Activated effector memory CD4-positive, alpha-beta T cell treated with anti-CD3 and anti-CD28 coated beads, Interleukin-2, amount 50 U/mL, for 16 hours (primary cell): ENCODE measurements at regions not wholly inside any gene's neighbourhood (a gene's known extent, or its start where the extent isn't known, plus 50 kb on each side); places are given as distances from the start of the nearest gene placed in this dataset.
A peak's percentile ranks its signal among the peaks of the same experiment; 100 is the strongest.

Source experiments
- DNase-seq: peaks from one replicate; pipeline ENCODE4 v3.0.0-alpha.2; 2020

DNA sequence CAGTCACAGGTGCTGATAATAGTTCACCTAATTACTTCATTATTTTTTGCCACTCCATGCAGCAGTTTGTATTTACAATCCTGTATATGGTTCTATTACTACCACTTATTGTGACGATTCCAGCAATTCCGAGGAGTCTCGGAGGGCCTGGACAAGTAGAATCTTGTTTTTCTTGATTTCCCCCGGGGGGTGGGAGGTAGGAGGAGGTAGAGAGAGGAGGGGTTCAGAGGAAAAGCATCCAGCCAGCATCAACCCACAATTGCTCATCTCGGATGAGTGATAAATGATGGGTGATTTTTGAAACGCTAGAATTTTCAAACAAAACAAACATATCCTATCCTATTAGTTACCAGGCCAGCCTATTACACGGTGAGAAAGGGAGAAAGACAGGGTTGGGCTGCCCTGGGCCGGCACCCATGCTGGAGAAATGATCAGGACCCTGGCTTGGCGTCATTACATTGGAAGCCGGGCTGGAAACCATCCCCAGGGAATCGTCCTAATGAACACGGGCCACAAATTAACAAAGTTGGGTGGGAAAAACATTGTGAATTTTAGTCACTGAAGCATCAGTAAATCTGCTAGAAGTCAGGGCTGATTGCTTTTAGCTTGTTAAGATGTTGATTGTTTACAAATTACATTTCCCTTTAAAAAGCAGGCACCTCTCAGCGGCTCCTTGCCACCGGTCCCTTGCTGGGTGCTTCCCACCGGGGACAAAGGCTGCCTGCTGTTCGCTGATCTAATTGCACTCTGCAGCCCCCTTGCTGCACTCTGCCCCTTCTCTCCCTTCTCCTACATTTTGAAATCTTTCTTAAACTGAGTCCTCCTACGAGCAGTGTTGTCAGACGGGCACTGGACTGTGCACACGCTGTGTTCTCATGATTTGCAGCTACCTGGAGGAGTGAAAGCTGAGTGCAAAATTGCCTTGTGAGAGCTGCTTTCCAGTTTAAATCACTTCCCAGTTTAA lies 95.5 kb downstream of the FAM204A start:
- no peak for DNase-seq

DNA sequence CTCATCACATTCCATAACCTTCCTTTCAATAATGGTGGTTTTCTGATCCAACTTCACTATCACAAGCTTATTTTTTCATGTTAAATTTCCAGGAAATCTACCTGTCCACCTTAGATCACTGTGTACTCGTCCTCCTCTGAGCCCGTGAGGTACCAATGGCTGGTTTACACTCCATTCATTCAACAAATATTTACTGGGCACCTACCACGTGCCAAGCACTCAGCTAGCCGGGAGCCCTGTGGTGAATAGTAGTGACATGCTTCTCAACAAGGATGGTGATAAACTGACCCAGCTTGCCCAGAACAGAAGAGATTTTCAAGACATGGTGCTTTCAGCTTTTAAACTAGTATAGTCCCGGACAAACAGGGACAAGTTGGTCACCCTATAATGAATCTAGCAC lies 98.2 kb downstream of the FAM204A start:
- no peak for DNase-seq

DNA sequence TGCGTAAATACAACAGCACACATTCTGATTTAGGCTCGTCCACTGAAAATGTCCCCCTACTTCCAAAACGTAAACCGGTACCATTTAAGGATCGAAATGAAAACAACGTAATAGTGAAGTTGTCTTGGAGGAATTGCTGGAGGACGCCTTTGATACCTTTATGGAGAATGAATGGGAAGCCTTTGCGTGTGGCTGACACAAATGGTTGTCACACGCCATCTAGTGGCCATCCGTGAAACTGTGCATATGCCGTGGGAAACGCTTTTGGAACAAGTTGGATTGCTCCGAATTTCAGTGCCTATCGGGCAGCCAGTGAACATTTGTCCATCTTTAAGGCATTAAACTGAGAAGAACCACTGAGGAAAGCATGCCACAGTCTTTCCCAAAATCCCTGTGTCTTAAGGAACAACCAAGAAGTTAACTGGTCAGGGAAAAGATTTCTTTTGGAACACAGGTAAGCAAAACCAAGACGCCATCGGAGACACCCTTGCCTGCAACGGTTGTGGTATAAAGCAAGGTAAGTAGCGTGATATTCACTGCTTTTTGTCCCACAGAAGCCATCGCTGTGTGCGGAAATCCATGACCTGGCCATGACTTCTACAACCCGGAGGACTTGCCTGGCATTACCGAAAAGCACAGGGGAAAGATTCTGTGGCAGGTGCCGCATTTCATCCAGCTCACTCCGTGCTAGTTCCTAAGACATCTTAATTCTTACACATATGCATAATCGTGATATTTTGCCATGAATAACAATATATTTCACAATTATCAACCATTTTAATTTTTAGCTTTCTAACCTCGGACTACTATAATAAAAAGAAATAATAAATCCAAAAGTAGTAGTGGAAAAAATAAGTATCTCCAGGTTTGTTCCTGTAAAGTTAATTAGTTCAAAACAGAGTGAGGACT lies 100.6 kb downstream of the FAM204A start:
- peak; percentile 87 for DNase-seq

DNA sequence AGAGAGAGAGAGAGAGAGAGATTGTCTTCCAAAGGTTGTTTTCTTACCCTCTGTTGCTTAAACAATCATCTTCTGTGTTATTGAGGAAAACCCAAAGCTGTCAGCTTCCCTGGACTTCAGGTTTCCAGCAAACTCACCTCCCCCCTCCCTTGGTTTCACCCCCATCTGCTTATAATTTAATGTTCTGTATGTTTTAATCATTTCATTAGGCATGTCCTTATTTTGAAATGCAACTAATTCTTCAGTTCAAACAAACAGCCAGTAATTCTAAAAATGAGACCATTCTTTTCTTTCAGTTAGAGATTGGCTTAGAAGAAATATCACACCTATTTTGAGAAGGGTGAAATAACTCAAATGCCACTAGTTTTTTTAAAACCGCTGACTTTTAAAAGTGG lies 102.9 kb downstream of the FAM204A start:
- no peak for DNase-seq

DNA sequence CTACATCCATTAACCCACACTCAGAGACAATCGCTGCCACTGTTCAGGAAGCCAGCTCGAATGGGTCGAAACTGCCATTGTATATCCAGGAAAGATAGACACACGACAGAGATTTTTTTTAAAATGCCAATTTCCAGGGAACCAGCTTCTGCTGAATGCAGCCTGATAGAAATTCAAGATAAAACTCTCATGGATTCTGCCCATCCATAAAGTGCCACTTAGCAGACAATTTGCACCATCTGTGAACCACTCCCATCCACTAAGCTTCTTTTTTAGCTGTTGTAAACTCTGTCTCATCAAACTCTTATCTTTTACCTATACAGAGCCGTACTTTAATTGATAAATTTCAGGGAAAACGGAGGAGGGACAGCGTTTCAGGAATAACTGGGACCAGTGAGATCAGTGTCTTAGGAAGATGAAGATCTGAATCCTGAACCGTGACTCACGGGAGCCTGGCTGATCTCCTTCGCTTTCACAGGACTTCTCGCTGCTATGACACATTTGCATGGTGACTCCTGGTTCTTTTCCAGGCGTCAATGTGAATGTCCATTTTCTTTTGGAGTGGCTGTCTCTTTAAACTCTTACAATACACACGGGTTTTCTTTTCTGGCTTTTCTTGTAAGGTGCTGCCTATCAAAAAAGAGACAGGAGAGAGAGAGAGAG lies 103.4 kb downstream of the FAM204A start:
- no peak for DNase-seq

DNA sequence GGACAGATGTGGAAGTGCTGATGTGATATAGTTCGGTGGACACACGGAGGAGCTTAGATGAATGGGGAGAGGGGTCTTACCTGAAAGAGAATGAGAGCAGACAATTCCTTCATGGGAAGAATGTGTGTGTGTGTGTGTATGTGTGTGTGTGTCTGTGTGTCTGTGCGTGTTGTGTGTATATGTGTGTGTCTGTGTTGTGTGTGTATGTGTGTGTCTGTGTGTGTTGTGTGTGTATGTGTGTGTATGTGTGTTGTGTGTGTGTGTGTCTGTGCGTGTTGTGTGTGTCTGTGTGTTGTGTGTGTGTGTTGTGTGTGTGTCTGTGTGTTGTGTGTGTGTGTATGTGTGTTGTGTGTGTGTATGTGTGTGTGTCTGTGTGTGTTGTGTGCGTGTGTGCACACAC lies 104.2 kb downstream of the FAM204A start:
- no peak for DNase-seq

DNA sequence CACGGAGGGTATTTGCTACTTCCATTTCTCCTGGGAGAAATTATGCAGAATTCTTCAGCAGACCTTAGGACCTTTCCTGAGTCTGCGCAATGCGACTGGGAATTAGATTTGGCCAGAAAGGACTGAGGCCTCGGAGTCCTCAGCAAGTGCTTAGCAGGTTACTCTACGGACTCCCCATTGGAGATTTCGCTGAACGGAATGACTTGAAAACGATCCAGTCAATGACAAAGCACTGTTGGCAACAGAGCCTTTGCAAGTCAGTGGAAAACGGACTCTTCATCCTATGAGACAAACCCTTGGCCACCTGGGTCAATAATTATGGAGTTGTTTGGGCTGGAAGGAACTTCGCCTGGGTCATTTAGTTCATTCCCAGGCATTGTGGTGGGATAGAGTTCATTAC lies 107.4 kb downstream of the FAM204A start:
- DNase-seq, result no peak

DNA sequence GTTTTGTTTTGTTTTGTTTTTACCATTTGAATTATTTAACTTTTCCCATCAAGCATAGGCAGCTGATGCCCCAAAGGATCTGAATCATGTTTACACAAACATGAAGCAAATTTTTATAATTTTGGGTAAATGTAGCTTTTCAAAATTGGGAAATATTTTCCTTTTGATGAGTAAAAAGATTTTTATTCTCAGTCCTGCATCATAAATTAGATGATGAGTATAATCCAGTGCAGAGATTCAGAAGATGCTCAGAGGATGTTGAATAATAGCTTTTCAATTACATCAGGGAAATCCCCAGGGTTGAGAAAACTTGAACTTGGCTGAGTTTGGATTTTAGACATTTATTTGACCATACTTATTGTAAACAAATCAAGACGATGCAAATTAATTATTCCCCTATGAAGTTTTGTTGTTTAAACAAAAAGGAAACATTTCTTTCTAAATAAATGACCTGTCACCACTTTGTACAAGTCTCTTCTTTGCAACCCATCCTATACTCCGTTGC lies 121.7 kb downstream of the FAM204A start:
- DNase-seq, result no peak

DNA sequence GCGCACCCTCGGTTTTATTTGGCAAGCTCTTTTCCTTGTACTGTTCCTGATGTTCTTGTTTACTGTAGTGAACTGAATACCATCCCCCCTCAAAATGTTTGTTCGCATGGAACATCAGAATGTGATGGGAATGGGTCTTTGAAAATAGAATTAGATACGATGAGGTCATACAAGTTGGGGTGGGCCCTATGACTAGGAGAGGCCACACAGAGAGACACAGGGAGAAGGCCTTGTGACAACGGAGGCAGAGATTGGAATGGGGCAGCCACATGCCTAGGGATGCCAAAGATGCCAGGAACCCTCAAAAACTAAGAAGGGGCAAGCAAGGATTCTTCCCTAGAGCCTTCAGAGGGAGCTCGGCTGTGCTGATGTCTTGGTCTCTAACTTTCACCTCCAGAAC lies 123.6 kb downstream of the FAM204A start:
- DNase-seq, result no peak

DNA sequence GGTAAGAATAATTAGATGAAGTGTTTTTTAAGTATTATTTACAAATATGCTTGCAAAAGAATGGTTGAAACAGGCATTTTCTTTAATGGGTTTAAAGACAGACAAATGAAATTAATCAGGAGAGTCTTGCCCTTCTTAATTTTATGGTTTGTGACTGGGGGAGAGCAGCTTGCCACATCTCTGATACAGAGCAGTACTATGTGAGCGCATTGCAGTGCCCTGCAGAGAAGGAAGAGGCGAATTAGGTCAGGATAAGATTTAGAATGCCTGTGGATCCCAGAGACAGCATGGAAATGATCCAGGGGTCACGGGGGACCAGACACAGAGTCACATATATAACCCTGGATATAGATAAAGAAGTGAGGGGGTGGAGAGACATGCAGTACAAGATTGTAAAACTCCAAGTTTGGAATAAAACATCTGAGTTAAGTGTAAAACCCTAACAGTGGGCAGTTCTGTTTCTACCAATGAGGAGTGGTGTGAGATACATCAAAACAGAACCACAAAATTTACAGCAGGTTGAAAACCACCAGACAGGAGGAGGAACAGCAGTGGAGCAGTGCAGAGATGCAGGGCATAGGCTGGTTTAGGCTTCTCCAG lies 125.5 kb downstream of the FAM204A start:
- no peak for DNase-seq

DNA sequence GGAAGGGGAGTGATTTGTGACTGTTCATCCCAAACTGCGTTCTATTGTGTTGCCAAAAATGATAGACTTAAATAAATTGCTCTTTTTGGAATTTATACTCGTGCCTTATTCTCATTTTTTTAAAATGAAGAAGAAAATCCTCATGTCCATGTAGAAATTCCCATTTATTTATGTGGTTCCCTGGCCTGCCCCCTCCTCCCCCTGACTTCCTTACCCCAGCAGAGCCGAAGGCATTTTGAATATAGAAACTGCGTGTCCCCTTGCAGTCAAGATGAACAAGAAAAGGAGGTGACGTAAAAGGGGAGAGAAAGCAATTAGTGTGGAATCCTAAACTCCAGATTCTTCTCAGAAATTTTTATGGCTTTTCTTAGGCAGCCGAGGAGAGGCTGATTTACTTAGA lies 126.1 kb downstream of the FAM204A start:
- DNase-seq, result no peak

DNA sequence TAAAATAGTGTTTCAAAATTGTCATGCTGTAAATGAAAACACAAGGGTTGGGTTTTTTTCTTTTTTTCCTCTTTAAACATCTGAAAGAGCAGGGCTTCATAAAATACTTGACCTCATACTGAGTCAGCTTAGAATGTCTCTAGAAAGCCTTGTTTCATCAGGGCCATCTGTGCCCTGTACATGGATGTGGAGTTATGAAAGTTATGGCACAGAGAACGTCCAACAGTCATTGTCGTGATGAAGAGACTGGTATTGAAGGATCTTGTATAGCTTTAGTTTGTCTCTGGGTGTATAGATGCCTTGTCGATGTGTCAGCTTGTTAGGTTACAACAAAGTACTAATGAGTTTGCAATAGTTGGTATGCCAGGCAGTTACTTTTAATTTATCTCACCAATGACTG lies 127.3 kb downstream of the FAM204A start:
- no peak for DNase-seq

DNA sequence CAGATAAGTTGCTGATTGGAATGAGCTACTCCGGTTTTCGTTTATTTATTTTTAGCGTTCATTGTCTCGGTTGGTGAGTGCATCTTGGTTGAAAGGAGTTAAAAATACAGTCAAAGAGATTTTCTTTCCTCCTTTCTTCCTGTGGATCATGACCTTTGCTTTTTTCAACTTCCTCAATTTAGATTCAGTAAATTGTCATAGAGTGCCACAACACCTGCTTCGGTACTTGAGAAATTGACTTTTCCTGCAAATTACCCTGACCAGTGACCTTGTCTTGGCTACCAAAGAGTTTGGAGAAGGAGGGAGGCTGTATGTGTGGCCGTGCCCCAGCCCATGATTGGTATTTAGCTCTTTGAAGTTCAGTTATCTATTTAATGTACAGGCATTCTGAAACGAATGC lies 128.7 kb downstream of the FAM204A start:
- no peak for DNase-seq

DNA sequence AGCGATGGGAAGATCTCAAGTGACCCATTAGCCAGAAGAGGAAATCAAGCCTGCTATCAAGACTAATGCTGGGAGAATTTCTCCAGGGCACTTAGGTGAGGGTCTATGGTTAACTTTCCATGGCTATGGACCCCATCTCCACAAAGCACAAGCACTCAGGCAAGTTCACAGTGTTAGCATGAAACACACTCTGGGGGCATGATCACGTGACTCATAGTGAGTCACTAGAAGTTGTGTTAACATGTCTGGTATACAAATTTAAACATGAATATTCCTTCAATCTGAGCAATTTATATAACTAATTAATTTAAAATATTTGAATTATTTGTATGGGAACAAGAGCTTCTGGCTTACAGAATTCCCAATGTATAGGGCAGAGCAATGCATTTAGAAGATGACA lies 131.8 kb downstream of the FAM204A start:
- DNase-seq, result no peak

DNA sequence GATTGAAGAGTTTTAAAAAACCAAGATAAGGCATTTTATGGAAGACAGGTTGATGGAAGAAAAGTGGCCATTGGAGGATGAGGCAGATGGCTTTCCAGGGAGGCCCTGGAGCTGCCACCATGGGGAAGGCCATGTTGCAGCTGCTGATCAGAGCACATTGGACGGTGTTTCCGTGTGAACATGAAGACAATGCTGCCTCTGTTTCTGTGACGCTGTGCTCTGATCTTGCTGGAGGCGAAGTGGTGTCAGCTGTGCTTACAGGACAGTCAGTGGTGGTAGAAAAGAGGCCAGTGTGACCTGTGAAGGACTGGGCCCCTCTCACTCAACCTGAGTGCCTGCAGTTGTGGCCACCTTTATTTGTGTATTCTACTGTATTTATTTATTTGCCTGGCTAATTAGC lies 132.9 kb downstream of the FAM204A start:
- no peak for DNase-seq

DNA sequence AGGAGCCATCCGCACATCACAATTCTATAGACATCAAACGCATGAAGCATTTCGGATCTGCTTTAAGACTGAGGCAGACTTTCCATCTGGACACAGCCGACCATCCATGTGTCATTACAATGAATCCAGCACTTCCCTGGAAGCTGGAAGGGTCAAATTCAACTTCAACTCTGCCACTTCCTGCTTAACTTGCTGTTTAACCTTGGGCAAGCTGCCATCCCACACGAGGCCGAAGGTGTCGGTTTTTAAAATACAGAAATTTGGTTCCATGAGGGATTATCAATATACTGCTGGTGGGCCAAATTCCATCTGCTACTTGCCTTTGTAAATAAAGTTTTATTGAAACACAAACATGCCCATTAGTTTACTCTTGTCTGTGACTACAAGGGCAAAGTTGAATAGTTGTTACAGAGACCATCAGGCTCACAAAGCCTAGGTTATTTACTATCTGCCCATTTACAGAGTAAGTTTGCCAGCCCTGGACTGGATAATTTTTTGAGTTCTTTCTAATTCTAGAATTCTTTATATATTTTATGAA lies 134.6 kb downstream of the FAM204A start:
- DNase-seq, result no peak

DNA sequence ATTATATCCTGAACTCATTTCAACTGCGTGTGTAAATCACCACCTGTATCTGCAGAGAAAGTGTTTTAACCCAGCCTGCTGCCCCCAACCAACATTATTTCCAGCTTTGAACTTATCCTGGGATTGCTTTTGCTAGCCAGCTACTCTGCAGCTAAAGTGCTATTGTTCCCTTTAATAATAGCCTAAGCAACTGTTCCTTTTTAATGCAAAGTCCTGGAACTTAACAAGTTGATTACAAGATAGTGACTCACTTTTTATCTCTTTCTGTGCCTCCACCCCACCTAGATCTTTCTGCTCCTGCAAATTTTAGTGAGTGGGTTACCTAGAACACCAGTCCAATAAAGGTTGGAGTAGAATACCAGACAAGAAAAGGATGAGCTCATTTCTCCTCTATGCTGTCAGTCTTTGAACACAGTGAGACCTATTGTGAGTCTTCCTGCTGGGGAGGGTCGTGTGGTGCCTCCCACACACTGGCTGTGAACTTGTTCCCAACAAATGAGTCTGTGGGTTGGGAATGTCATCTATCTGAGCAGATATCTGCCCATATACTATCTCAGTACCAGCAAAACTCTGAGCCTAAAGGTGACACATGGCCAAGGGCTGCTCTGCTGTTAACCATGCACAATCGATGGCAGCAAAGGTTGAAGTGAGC lies 137.7 kb downstream of the FAM204A start:
- DNase-seq, result no peak

DNA sequence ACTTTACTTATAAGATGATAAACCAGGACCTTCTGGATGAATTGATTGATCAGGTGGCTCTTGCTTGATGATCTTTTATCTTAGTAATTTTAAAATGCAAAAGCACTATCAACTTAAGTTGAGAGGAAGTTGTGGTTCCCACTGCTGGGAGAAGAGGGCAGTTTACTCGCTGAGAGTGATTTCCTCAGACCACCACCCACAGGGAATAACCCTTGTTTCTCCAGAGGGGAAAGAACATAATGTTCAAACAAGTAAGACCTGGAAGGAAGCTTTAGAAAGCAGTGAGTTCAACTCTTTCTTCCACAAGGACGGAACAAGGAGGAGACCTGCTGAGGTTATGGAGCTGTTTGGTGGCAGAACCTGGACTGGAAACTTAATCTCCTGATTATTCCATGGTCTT lies 138.7 kb downstream of the FAM204A start:
- DNase-seq, result no peak

DNA sequence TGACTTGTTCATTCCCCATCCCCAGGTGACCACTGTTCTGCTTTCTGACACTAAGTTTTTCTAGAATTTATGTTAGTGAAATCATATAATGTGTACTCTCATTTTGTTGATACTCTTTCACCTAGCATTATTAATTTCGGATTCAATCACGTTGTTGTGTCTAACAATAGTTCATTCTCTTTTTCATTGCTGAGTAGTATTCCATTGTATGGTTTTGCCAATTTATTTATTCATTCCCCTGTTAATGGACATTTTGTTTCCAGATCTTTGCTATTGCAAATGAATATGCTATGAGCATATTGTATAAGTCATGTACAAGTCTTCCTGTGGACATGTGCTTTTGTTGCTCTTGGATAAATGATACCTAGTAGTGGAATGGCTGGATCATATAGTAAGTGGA lies 146.4 kb downstream of the FAM204A start:
- DNase-seq, result no peak

DNA sequence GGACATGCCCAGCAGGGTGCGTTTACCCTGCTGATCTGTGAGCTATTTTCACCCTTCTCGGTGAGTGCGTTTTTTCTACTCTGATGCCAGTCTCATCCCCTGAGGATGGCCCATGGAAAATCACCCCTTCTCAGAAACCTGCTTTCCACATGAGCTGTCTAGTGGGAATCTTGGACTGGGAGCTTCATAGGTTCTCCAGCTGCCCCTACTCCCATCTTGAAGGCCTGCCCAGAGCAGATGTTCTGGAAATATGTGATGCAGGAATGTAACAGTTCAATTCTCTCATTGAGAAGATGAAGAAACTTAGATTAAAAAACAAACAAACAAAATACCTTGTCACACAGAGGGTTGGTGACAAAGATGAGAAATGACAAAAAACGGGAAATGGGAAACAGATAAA lies 146.9 kb upstream of the RAB11FIP2 start:
- DNase-seq, result no peak

DNA sequence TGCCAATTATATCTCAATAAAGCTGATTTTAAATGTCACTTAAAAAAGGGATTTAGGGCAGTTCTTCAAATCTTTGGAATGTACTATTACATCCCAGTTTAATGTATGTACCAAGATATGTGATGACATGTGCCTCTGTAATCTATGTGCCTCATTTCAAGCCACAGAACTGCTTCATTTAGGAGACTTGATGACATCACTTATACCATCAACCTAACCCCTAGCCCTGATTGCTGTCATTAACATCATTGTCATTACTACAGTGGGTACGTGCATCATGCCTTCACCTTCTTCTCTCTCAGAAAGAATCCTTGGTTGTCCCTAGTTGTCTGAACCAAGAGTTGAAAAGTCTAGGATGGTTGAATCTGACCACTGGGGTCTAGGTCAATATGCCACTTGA lies 134.3 kb upstream of the RAB11FIP2 start:
- DNase-seq, result no peak

DNA sequence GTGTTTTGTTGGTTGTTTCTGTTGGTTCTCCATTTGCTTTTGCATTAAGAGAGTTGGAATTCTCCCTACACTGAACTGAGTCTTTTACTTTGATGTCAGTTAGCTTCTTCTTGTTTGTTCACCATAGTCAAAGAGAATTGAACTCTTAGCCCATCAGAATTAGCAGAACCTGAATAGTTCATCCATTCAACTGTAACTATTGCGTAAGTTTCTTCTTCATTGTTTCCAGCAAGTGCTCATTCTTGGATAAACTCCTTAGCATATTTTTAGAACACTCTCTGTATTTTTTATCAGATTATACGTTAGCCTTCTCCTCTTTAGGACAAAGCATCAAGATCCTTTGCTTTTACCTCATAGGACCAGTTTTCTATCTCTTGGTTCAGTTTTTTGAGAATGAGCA lies 128.4 kb upstream of the RAB11FIP2 start:
- DNase-seq, result no peak
